CD4-positive, alpha-beta T cell treated with Interleukin-6 at 100 ng/mL for 8 hours (primary cell): ENCODE measurements at regions not wholly inside any gene's neighbourhood (a gene's known extent, or its start where the extent isn't known, plus 50 kb on each side); places are given as distances from the start of the nearest gene placed in this dataset.
"Not testable (repeated sequence)": the region's sequence is repeated elsewhere in the genome, so short reads cannot be mapped to it uniquely, and the experiment has no call there.

Source experiments
- DNase-seq: peaks from one replicate; pipeline ENCODE4 v3.0.0-alpha.2; 2020; ENCODE audit warnings: mixed read lengths, low spot score

DNA sequence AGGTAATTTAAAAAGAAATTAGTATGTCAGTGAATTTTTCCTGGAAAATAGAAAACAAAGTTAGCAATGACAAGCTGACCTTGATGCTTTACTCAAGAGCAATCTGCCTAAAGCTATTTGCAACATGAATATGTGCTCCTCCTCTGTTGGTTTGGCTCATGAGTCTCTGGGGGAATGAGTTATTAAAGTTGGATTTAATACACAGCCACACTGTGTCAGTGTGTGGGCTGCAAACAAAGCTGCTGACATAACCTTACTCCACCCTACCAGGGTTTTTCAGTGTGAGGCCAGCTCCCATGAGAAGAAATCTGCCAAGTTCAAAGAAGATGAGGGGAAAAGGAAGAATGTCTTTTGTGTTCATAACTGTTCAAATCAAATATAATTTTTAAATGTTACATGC is 280.5 kb downstream of the TLL1 start:
- DNase-seq: no peak

DNA sequence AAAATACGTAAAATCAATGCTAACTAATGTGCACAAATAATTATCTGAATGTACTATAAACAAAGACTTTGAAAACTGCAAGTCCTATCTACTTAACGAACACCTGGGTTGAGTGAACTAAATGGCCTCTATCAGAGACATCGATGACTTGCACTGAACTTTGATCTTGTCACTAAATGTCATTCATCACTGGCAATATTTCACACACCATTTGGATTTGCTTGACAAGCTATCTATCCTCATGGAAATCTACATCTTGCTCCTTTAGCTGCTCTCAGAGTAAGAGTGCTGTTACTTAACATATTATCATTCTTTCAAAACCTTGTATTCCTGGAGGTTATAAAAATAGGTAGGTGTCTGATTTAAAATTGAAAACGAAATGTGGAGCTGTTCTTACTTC is 289.3 kb downstream of the TLL1 start:
- no peak for DNase-seq

DNA sequence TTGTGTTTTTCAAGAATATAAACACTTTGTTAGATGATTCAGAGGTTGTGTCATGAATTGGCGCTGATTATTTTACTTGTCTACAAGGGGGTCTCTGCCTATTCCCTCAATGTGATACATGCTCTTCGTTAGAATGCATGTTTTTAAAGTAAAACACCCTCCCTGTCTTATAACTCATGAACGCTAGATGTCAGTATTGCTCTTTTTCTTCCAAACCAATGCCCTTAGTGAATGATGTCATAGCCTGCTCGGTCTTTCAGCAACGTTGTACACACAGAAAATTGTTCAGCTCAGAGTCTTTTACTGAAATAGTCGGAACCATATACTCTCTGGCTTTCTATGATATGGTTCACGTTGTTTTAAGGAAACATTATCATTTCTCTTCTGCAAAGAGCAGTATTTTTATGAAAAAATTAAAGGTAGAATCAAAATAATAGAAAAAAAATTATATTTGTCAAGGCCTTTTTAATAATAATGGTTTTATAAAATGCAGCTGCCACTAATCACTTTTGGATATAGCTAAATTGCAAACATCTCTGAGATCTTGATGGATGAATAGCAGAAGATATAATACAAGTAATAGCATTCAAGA is 292.9 kb downstream of the TLL1 start:
- peak; percentile 1 for DNase-seq

DNA sequence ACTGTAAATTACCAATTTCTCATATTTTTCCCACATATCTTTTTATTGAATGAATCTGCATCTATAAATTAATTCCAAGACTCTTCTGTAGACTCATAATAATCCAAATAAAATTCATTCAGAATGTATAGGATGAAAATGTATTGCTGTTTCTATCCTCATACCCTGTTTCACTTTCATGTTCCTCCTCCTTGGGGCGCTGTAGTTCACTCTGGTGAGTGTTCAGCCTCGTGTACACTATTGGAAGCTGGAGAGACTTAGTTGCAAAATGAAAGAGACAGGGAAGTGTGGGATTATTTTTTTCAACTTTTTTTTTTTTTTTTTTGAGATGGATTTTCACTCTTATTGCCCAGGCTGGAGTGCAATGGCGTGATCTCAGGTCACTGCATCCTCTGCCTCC is 296.1 kb downstream of the TLL1 start:
- no peak for DNase-seq

DNA sequence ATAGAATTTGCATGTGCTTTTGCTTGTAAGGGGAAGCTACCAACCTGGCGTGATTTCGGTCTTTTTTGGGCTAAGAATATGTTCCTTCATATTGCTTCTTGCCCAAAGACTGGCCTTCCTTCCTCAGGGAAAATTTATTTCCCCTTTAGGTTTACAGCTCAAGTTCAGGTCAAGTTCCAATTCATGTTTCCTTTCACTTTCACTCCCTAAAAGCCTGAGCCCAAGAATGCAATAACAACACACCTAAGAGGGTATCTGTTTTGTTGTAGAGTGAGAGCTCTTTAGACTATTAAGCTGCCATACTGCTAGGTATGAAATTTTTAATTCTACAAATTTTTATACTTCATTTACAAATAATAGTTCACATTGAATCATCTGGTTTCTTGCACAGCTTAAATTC is 299.6 kb downstream of the TLL1 start:
- DNase-seq: no peak

DNA sequence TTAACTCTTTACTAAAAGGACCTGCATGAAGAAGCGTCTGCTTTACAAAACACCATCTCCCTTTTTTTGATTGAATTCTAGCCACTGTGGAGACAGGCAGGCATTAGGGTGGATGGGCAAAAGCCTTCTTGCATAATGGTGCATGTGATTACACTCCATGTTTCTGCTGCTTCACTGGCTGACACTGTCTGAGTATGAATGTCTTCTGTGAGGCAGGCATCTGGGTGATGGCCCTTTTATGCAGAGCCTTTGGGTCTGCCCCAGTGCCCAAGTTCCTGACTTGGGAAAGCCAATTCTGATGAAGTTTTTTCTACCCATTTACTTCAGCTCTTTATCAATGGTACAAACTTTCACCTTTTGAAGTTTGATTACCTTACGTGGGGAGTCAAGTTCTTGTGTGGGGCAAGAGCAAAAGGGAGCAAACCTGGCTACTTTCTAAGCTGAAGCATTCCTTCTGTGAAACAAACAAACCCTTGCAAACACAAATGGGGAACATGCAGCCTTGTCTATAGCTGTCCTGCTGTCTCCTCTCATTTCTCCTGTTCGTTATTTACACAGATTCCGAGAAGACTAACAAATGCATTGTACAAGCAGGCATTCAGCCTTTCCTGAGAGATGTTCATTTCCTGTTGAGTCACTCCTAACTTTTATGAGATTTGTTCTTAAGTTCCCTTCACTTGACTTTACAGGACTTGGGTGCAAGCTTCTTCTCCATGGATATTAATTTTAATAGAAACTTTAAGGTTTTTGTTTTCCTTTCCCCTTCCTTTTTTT is 301.9 kb downstream of the TLL1 start:
- DNase-seq: no peak

DNA sequence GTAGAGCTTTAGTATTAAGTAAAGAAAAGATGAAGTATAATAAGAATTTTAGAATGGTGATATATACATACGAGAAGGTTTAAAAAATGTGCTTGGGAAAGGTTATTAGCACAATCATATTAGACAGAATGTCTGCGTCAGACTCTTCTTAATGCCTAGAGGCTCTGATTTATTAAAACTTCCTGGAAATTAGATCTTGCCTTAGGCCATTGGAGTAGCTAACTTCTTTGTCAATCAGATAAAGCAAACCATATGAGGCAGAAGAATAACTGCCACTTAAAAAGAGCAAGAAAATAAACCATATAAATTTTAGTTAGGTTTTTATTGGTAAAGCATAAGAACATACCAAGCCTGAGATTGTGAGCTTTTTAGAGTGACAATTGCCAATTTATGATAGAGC is 309.1 kb downstream of the TLL1 start:
- DNase-seq: no peak

DNA sequence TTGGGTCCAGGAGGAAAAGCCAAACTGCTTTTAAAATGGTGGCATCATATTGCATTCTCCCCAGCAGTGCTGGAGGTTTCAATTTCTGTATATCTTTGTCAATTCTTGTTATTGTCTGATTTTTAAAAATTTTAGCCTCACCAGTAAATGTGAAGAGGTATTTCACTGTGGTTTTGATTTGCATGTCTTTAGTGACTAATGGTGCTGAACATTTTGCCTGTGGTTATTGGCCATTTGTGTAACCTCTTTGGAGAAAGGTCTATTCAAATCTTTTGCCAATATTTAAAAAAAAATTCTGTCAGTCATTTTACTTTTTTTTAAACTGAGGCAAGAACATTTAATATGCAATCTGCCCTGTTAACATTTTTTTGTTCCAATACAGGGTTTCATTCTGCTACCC is 322.1 kb downstream of the TLL1 start:
- no peak for DNase-seq

DNA sequence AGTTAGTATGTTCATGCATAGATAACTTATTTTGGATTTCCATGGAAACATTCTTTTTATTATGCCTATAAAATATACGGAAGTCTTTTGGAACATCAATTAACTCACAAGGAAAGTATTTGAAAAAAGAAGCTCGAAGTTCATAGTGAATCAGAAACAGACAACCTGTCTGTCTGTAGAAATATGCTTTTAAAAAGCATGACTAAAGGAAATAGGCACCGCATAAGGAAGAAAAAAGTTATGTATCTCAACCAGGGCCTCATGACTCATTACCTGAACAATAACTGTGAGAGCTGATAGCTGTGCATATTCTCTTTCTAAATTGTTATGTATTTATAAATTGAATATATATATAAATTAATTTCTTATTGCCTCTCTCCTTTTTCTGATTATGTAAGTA is 324.1 kb downstream of the TLL1 start:
- DNase-seq: no peak

DNA sequence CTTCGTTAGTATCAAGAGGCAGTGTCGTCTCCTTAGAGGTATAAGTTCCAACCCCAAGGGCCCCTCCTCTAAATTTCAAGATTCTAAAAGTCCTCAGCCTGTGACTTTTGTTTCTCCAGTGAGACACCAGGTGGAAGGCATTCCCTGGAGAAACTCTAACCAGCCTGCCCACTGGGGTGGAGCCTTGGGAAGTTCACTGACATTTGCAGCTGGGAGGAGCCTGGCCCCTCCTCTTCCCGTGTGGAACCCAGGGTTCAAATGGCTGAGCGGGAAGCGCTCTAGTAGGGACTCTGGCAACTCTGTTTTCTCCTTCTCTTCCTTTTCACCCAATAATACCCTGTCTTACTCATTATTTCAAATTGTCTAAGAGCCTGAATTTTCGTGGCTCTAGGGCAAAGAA is 325.0 kb downstream of the TLL1 start:
- no peak for DNase-seq

DNA sequence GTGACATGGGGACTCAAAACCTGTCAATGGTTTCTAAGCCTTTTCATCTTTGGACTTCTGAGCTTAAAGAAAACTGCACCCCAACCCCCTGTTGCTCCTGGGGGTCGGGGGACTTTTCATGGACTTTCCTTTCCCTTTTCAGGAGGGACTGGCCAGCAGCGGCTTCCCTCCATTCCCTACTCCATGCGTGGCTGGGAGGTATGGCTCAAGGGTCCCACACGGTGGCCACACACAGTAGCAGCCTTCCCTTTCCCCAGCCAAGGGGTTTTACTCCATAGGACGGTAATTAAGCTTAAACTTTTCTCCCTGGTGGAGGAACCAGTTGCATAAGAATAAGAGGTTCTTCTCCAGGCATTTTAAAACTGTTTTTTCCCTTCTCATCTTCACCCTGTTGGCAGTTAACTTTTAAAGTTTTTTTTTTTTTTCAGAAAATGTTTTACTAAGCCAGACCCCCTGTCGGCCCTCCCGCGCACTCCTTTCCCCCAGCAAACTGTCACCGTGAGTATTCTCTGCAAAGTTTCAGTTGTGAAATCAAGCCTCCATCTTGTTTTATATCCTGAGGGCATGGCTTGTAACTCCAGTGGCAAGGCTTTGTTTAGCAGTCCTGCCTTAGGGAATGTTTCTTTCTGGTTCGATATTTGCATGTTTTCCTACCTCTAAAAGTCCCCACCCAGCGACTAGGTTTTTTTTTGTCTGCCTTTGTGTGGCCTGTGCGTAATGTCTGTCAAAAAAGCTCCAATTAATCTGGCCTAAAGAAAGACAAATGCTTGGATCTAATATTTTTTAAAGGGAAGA is 325.7 kb downstream of the TLL1 start:
- DNase-seq: no peak

DNA sequence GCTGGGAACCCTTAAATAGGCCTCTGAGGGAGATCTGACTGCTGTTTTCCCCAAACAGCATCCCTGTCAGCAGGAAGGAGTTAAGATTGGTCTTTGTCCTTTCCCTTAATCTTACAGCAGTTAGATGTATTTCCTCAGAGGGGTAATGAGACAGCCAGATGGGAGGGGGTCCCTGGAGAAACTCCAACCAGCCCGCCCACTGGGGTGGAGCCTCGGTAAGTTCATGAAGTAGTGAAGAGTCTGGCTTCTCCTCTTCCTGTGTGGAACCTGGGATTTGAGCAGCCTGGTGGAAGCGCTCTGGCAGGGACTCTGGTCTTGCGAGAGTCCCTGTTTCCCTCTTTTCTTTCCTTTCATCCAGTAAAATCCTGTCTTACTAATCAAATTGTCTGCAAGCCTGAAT is 330.0 kb downstream of the TLL1 start:
- DNase-seq: no peak

DNA sequence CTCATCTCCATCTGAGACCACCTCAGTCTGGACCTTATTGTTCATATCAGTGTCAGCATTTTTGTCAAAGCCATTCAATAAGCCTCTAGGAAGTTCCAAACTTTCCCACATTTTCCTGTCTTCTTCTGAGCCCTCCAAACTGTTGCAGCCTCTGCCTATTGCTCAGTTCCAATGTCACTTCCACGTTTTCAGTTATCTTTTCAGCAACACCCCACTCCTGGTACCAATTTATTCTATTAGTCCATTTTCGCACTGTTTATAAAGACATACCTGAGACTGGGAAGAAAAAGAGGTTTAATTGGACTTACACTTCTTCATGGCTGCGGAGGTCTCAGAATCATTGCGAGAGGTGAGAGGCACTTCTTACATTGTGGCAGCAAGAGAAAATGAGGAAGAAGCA is 339.3 kb downstream of the TLL1 start:
- not testable (repeated sequence) for DNase-seq

DNA sequence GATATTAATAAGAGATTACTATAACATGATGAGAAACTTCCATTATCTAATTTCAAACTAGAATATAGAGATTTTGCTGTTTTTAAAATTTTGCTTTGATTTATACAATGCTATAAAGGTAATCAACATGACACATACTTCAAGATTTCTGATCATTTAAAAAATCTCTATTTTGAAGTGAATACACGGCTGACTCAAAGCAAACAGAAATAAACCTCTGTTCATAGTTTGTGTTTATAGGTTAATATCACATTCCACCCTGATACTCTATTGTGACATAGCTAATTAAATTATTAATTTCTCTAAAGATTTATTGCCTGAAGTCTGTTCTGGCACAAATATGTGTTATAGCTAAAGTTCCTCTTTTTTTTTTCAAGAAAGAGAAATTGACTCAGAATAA is 349.2 kb downstream of the TLL1 start:
- no peak for DNase-seq

DNA sequence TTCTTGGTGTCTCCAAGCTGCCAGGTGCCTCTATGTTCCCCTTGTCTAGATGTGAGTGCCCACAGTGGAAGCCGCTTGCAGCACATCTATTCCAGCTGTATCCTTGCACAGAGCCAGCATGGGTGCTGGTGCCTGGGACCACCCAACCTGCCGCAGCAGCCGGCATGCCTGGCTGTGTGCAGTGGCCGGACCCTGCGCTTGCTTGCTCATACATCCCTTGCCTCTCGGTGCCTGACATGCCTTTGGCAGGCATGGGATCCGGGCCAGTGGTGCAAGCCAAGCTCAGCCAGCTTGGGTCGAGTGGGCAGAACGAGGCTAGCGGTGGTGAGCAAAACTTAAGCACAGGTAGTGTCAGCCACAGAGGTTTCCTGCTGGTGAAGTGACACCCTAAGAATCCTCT is 355.1 kb downstream of the TLL1 start:
- no peak for DNase-seq

DNA sequence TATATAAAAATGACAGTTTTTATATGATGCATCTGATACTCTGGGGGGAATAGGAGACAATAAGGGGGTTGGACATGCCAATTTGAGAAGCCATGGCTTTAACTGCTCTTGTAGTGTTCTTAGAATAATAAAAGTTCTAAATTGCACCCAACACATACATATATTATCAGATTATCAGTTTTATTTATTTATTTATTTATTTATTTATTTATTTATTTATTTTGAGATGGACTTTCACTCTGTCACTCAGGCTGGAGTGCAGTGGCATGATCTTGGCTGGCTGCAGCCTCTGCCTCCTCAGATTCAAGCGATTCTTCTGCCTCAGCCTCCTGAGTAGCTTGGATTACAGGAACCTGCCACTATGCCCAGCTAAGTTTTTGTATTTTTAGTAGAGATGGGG is 356.8 kb downstream of the TLL1 start:
- no peak for DNase-seq

DNA sequence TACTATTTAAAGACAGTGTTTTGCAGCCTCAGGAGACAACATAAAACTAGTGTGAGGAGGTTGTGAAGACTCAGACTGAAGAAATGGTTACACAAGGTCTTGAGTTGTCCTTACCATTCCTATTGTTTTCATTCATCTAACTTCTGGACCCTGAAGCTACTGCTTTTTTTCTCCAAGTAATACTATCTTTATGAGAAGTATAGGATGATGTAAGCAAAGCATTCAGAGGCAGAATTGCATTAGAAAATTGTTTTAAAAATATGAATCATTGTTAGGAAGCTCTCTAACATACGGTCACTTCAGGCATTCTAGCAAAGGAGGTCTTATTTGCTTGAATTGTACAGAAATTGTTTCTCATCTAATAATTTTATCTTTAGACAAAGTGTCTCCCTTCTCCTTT is 357.8 kb downstream of the TLL1 start:
- DNase-seq: no peak

DNA sequence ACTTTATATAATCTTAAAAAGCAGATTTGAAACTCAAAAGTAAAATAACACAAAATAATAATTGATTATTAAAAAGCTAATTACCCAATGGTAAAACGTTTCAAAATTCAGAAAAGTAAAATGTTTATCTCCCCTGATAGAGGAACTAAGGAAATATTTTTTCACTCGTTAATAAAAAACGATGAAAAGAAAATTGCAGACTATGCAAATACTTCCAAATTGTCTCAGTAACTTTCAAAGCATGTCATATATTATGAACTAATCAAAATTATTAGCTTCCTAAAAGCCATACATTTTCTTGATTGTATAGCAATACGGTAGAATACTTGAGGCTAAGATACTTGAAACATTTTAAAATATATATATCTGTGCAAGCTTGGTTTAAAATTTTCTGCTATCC is 366.3 kb downstream of the TLL1 start:
- DNase-seq: no peak

DNA sequence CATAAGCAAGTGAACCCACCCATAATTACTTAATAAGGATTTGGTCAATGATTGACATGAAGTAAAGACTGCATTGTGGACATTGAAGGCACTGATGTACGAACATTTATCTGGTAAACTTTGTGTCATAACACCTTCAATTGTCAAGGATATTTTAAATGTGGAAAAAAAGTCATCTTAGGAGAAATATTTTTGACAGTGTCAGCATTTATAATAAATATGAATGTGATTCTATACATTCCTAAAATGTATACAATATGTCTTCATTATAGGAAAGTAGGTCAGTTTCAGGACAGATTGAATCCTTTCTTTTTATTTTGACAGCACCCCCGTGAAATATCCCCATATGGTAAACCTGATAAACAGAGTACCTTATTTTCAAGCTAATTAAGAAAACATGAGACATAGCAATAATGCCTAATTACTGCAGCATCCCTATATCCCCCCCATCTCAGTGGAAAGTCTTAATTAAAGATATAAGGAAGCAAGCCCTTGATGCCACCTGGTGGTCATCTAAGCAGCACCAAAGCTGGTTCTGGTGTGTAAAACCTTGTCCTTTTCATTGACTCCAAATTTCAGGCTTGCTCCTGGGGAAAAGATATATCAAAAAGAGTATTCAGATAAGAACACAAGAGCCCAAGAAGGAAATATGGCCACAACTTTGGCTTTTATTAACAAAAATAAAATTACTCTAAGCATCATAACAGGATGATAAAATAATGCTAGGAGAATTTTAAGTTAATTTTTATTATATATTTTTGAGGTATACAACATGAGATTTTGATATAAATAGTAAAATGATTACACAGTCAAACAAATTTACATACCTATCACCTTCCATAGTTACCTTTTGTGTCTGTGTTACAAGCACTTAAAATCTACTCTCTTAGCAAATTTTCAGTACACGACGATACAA is 379.7 kb downstream of the TLL1 start:
- DNase-seq: no peak

DNA sequence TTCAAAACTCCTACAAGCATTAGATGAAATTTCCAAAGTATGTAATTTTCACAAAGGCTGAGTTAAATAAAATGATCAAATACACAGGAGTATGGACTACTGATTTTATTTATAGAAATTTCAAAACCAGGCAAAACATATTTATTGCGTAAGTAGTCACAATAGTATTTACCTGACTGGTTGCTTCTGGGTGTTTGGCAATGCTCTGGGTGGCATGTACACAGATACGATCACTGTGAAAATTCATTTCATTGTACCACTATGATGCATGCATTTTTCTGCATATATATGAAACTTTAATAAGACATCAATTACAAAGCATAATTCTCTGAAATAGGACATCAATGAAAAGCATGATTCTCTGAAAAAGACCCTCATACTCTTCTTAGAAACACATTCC is 384.2 kb downstream of the TLL1 start:
- no peak for DNase-seq

DNA sequence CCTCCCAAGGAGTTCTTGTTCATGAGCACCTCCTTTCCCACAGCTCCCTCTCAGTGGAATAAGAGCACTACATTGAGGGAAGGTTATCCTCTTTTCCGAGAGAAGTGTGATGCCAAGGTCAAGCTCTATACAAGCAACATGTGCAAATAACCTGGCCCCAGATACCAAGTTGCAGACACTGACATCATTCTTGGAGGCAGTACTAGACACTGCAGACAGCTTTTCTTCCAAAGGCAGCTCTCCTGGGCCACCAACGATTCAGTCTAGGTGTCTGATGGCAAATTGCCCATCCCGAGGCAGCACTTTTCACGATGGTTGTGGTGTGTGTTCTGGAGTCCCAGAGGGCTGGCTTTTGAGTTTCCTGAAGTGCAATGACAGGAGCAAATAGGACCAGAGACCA is 384.9 kb downstream of the TLL1 start:
- no peak for DNase-seq

DNA sequence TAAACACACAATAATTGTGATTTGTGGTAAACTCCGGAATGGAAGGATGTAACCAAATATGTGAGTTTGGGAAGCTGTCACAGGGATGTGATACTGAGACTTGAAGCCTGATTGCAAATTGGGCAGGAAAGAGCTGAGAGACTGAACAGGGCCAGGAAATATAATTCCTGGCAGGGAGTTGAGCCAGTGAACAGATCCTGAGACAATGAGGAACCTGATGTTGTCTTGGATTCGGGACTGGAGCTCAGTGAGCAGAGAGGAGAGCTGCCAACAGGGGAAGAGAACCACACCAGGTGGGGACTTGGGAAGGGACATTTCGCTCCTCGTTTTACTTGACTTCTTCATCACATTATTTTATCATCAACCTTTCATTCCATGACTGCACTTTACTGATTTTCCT is 386.0 kb downstream of the TLL1 start:
- no peak for DNase-seq
